HG02870 (cell line): ENCODE measurements at regions not wholly inside any gene's neighbourhood (a gene's known extent, or its start where the extent isn't known, plus 50 kb on each side); places are given as distances from the start of the nearest gene placed in this dataset.
A peak's percentile ranks its signal among the peaks of the same experiment; 100 is the strongest.

Experiments
- ATAC-seq: cut with Tn5 transposase; IDR thresholded peaks from one replicate; pipeline ENCODE4 v1.9.1; 2021; ENCODE audit warnings: mild to moderate bottlenecking, moderate library complexity; ENCODE audit not compliant: unreplicated experiment

- ATAC-seq = no peak
Observed at GRCh38 chr1:219478811-219479210, 134.1 kb downstream of the ZC3H11B start.

GRCh38 chr1:219477861-219478260 is 135.0 kb downstream of the ZC3H11B start:
- ATAC-seq = no peak

GRCh38 chr1:219476716-219477115 is 136.2 kb downstream of the ZC3H11B start:
- peak; percentile 25 for ATAC-seq

GRCh38 chr1:219476116-219476515 is 136.8 kb downstream of the ZC3H11B start:
- ATAC-seq = peak; percentile 92

GRCh38 chr1:219472596-219472995 is 140.3 kb downstream of the ZC3H11B start:
- ATAC-seq = peak; percentile 39

GRCh38 chr1:219467524-219467923 is 145.4 kb downstream of the ZC3H11B start:
- no peak for ATAC-seq

GRCh38 chr1:219466766-219467165 is 146.1 kb downstream of the ZC3H11B start:
- ATAC-seq = no peak

- peak; percentile 60 for ATAC-seq
Observed at GRCh38 chr1:219465212-219466093, 147.5 kb downstream of the ZC3H11B start.

- no peak for ATAC-seq
Observed at GRCh38 chr1:219463636-219464035, 149.3 kb downstream of the ZC3H11B start.

- ATAC-seq = no peak
Observed at GRCh38 chr1:219461981-219462400, 150.9 kb downstream of the ZC3H11B start.

- ATAC-seq = peak; percentile 56
Observed at GRCh38 chr1:219460896-219461815, 151.7 kb downstream of the ZC3H11B start.

GRCh38 chr1:219460081-219460895 is 152.6 kb downstream of the ZC3H11B start:
- ATAC-seq = peak; percentile 21

GRCh38 chr1:219459351-219460080 is 153.4 kb downstream of the ZC3H11B start:
- no peak for ATAC-seq

GRCh38 chr1:219446288-219446687 is 166.6 kb downstream of the ZC3H11B start:
- ATAC-seq = no peak

GRCh38 chr1:219445864-219446263 is 167.0 kb downstream of the ZC3H11B start:
- no peak for ATAC-seq

- ATAC-seq = no peak
Observed at GRCh38 chr1:219444474-219444873, 168.4 kb downstream of the ZC3H11B start.

- ATAC-seq = no peak
Observed at GRCh38 chr1:219443763-219444162, 169.1 kb downstream of the ZC3H11B start.

- no peak for ATAC-seq
Observed at GRCh38 chr1:219442611-219443061, 170.3 kb downstream of the ZC3H11B start.

GRCh38 chr1:219441884-219442283 is 171.0 kb downstream of the ZC3H11B start:
- ATAC-seq = no peak

- no peak for ATAC-seq
Observed at GRCh38 chr1:219439376-219439775, 173.5 kb downstream of the ZC3H11B start.
